H9 (cell line): ENCODE measurements at regions not wholly inside any gene's neighbourhood (a gene's known extent, or its start where the extent isn't known, plus 50 kb on each side); places are given as distances from the start of the nearest gene placed in this dataset.

Experiments
- DNase-seq: peaks from one replicate; pipeline ENCODE4 v3.0.0-alpha.2; 2017
- H2AFZ ChIP-seq: one replicate; pipeline ENCODE4 v1.6.1; 2013; ENCODE audit warnings: mild to moderate bottlenecking, low read length, control low read depth, moderate library complexity
- H2AK5ac ChIP-seq: 2 replicates; pipeline ENCODE4 v1.6.1; 2013; ENCODE audit warnings: low read length, control low read depth, mixed read lengths; ENCODE audit not compliant: insufficient read length
- H2BK120ac ChIP-seq: one replicate; pipeline ENCODE4 v1.6.1; 2013; ENCODE audit warnings: low read depth, mild to moderate bottlenecking, low read length, control low read depth, inconsistent platforms; ENCODE audit not compliant: poor library complexity, severe bottlenecking
- H2BK12ac ChIP-seq: 2 replicates; pipeline ENCODE4 v1.6.1; 2013; ENCODE audit warnings: low read length, control low read depth, mixed read lengths, low read depth; ENCODE audit not compliant: insufficient read length
- H2BK15ac ChIP-seq: 2 replicates; pipeline ENCODE4 v1.6.1; 2013; ENCODE audit warnings: low read depth, low read length, control low read depth
- H2BK20ac ChIP-seq: one replicate; pipeline ENCODE4 v1.6.1; 2013; ENCODE audit warnings: low read depth, mild to moderate bottlenecking, low read length, control low read depth, inconsistent platforms; ENCODE audit not compliant: poor library complexity, severe bottlenecking
- H2BK5ac ChIP-seq: 2 replicates; pipeline ENCODE4 v1.6.1; 2013; ENCODE audit warnings: low read length, control low read depth, mixed read lengths; ENCODE audit not compliant: insufficient read length
- H3K14ac ChIP-seq: 2 replicates; pipeline ENCODE4 v1.6.1; 2013; ENCODE audit warnings: low read length, control low read depth; ENCODE audit not compliant: insufficient read depth
- H3K18ac ChIP-seq: 2 replicates; pipeline ENCODE4 v1.6.1; 2013; ENCODE audit warnings: low read depth, mild to moderate bottlenecking, mixed read lengths, low read length, control low read depth; ENCODE audit not compliant: insufficient read length
- H3K23ac ChIP-seq: 2 replicates; pipeline ENCODE4 v1.6.1; 2013; ENCODE audit warnings: low read length, control low read depth, mixed read lengths, low read depth; ENCODE audit not compliant: insufficient read length
- H3K23me2 ChIP-seq: 2 replicates; pipeline ENCODE4 v1.6.1; 2013; ENCODE audit warnings: low read depth, mild to moderate bottlenecking, mixed read lengths, low read length, control low read depth; ENCODE audit not compliant: insufficient read length, poor library complexity, severe bottlenecking
- H3K27ac ChIP-seq: 2 replicates; pipeline ENCODE4 v1.5.1; 2013; ENCODE audit warnings: low read length, control low read depth, mixed read lengths, low read depth; ENCODE audit not compliant: insufficient read length
- H3K27me3 ChIP-seq: 2 replicates; pipeline ENCODE4 v1.6.1; 2013; ENCODE audit warnings: low read length, control low read depth, inconsistent platforms; ENCODE audit not compliant: insufficient read depth
- H3K4ac ChIP-seq: 2 replicates; pipeline ENCODE4 v1.6.1; 2013; ENCODE audit warnings: low read depth, mild to moderate bottlenecking, control low read depth, inconsistent platforms, low read length, moderate library complexity
- H3K4me1 ChIP-seq: 2 replicates; pipeline ENCODE4 v1.6.1; 2013; ENCODE audit warnings: low read length, control low read depth, inconsistent platforms; ENCODE audit not compliant: insufficient read depth
- H3K4me2 ChIP-seq: 2 replicates; pipeline ENCODE4 v1.6.1; 2013; ENCODE audit warnings: low read length, control low read depth, mixed read lengths; ENCODE audit not compliant: insufficient read length, insufficient read depth
- H3K56ac ChIP-seq: 2 replicates; pipeline ENCODE4 v1.6.1; 2013; ENCODE audit warnings: low read depth, mild to moderate bottlenecking, mixed read lengths, low read length, control low read depth; ENCODE audit not compliant: insufficient read length
- H3K79me1 ChIP-seq: 2 replicates; pipeline ENCODE4 v1.6.1; 2013; ENCODE audit warnings: low read depth, mild to moderate bottlenecking, moderate library complexity, low read length, control low read depth, inconsistent platforms; ENCODE audit not compliant: insufficient read depth, poor library complexity, severe bottlenecking
- H3K79me2 ChIP-seq: 2 replicates; pipeline ENCODE4 v1.6.1; 2013; ENCODE audit warnings: low read length, control low read depth, inconsistent platforms; ENCODE audit not compliant: insufficient read depth
- H3K9ac ChIP-seq: 2 replicates; pipeline ENCODE4 v1.6.1; 2013; ENCODE audit warnings: low read length, control low read depth, mixed read lengths; ENCODE audit not compliant: insufficient read length; ENCODE audit errors: extremely low read depth
- H3K9me3 ChIP-seq: one replicate; pipeline ENCODE4 v1.6.1; 2013; ENCODE audit warnings: low read depth, low read length, inconsistent platforms; ENCODE audit not compliant: control insufficient read depth
- H3T11ph ChIP-seq: one replicate; pipeline ENCODE4 v1.6.1; 2013; ENCODE audit warnings: mild to moderate bottlenecking, low read length, control low read depth, inconsistent platforms
- H4K20me1 ChIP-seq: one replicate; pipeline ENCODE4 v1.6.1; 2013; ENCODE audit not compliant: control insufficient read depth, insufficient read length, insufficient read depth
- H4K5ac ChIP-seq: 2 replicates; pipeline ENCODE4 v1.6.1; 2013; ENCODE audit warnings: low read depth, mild to moderate bottlenecking, mixed read lengths, low read length, control low read depth; ENCODE audit not compliant: insufficient read length
- H4K8ac ChIP-seq: replicated peaks from 2 replicates; pipeline ENCODE4 v1.6.1; 2013; ENCODE audit warnings: low read length, control low read depth, mixed read lengths, low read depth; ENCODE audit not compliant: insufficient read length
- H4K91ac ChIP-seq: 2 replicates; pipeline ENCODE4 v1.6.1; 2013; ENCODE audit warnings: low read depth, mild to moderate bottlenecking, moderate library complexity, mixed read lengths, low read length, control low read depth; ENCODE audit not compliant: insufficient read length
- H3K27ac Mint-ChIP-seq, 3 experiments: 2 replicates in 2 of 3; 3 replicates in 1 of 3; pipeline ENCODE4 v1.8.0; 2020 to 2021; ENCODE audit warnings: mixed read lengths in 3 of 3, mild to moderate bottlenecking in 1 of 3, moderate library complexity in 1 of 3
- H3K27me3 Mint-ChIP-seq: 2 replicates; pipeline ENCODE4 v1.8.0; 2021; ENCODE audit warnings: low read depth, mild to moderate bottlenecking, moderate library complexity, mixed read lengths
- H3K36me3 Mint-ChIP-seq, 3 experiments: 2 replicates in 2 of 3; 3 replicates in 1 of 3; pipeline ENCODE4 v1.8.0; 2020 to 2021; ENCODE audit warnings: low read depth in 3 of 3, mixed read lengths in 3 of 3; ENCODE audit not compliant: insufficient read depth in 1 of 3
- H3K4me1 Mint-ChIP-seq, 2 experiments: 2 replicates each; pipeline ENCODE4 v1.8.0; 2020; ENCODE audit warnings: mixed read lengths in 2 of 2
- H3K4me3 Mint-ChIP-seq, 2 experiments: 2 replicates in 1 of 2; 3 replicates in 1 of 2; pipeline ENCODE4 v1.8.0; 2020 to 2021; ENCODE audit warnings: mild to moderate bottlenecking in 2 of 2, mixed read lengths in 2 of 2, moderate library complexity in 1 of 2
- H3K9me3 Mint-ChIP-seq, 2 experiments: 2 replicates in 1 of 2; 3 replicates in 1 of 2; pipeline ENCODE4 v1.8.0; 2020; ENCODE audit warnings: mild to moderate bottlenecking in 2 of 2, mixed read lengths in 2 of 2, moderate library complexity in 1 of 2
- WGBS: extraction: QIAGEN DNeasy Blood & Tissue Kit; methylation state at CpG from one replicate; pipeline ENCODE4 v1.1.7; 2013; ENCODE audit warnings: missing lambda C conversion rate, low lambda C conversion rate, mixed read lengths; ENCODE audit not compliant: insufficient read length; ENCODE audit errors: extremely low coverage; 5-methylcytosine and 5-hydroxymethylcytosine counted together
- TF ChIP-seq, protein P1 (sequence below): fragments of 200-600 bp; sonication (generic); conservative IDR thresholded peaks from 3 replicates; pipeline ENCODE4 v1.8.0; 2021; ENCODE audit warnings: antibody characterized with exemption, mild to moderate bottlenecking

DNA sequence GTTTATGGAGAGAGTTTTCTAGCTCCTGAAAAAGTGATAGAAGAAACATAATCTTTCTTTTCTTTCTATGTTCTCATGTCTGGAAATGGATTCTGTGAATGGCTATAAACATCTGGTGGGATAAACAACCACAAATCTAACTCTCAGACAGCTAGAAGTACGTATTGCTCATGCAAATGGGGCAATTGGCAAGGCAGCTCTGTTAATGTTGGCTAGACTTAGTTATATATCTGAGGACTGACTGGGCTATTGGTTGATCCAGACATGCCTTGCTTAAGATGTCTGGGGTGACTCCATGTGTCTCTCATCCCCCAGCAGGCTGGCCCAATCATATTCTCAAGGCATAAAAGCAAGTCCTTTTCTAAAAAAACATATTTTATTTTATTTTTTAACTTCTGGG lies 939.2 kb upstream of the NRXN1 start:
- DNase-seq = no peak
- no peaks in the 10 kb centered on the region for H3K27me3 Mint-ChIP-seq
- Histone ChIP-seq H3K9me3 (no peaks in the 10 kb centered on the region), H3K14ac (no peak overlapping the region), H2BK5ac (no peak overlapping the region), H4K91ac (no peak overlapping the region), H2AK5ac (no peak overlapping the region), H2AFZ (no peak overlapping the region), H4K8ac (no peak overlapping the region), H3K9ac (no peak overlapping the region), H3K4me1 (no peaks in the 10 kb centered on the region), H3K18ac (no peak overlapping the region), H2BK20ac (no peak overlapping the region), H3K79me2 (no peaks in the 10 kb centered on the region), H3K56ac (no peak overlapping the region), H2BK120ac (no peak overlapping the region), H3K27me3 (no peaks in the 10 kb centered on the region), H4K20me1 (no peaks in the 10 kb centered on the region), H3K4me2 (no peak overlapping the region), H2BK15ac (no peak overlapping the region), H3K23ac (no peak overlapping the region), H3T11ph (no peak overlapping the region), H2BK12ac (no peak overlapping the region), H3K4ac (no peak overlapping the region), H3K79me1 (no peaks in the 10 kb centered on the region), H4K5ac (no peak overlapping the region), H3K27ac (no peak overlapping the region), H3K23me2 (no peaks in the 10 kb centered on the region)
- no peak overlapping the region for H3K4me3 Mint-ChIP-seq
- H3K4me1 Mint-ChIP-seq = no peaks in the 10 kb centered on the region
- peaks cover 3 to 5% of the 10 kb centered on the region in 2 experiments; a peak in 3 of 5 replicates for H3K9me3 Mint-ChIP-seq
- no peak overlapping the region for H3K27ac Mint-ChIP-seq
- H3K36me3 Mint-ChIP-seq = peaks cover 0 to 4% (median 1%) of the 10 kb centered on the region in 3 experiments; a peak in 1 of 7 replicates
- WGBS = no CpG with 5 or more reads among the region's 1 CpG
- TF ChIP-seq, protein P1, sequence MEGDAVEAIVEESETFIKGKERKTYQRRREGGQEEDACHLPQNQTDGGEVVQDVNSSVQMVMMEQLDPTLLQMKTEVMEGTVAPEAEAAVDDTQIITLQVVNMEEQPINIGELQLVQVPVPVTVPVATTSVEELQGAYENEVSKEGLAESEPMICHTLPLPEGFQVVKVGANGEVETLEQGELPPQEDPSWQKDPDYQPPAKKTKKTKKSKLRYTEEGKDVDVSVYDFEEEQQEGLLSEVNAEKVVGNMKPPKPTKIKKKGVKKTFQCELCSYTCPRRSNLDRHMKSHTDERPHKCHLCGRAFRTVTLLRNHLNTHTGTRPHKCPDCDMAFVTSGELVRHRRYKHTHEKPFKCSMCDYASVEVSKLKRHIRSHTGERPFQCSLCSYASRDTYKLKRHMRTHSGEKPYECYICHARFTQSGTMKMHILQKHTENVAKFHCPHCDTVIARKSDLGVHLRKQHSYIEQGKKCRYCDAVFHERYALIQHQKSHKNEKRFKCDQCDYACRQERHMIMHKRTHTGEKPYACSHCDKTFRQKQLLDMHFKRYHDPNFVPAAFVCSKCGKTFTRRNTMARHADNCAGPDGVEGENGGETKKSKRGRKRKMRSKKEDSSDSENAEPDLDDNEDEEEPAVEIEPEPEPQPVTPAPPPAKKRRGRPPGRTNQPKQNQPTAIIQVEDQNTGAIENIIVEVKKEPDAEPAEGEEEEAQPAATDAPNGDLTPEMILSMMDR = no peak
